Sigmoid colon (tissue), 4 donors: ENCODE measurements at regions not wholly inside any gene's neighbourhood (a gene's known extent, or its start where the extent isn't known, plus 50 kb on each side); places are given as distances from the start of the nearest gene placed in this dataset.

Experiments
- EP300 ChIP-seq, 4 donors: sonication (generic); formaldehyde crosslinking; IDR thresholded peaks; one replicate each; pipeline ENCODE4 v1.6.1; 2017; ENCODE audit warnings: antibody characterized with exemption in 4 of 4
- TF ChIP-seq, protein P1 (sequence below), 4 experiments: fragments of 450-650 bp in 3 of 4; fragments of 200-600 bp in 1 of 4; IDR thresholded peaks; one replicate each; pipeline ENCODE4 v1.5.1; 2016 to 2019; ENCODE audit warnings: antibody characterized with exemption in 4 of 4, mild to moderate bottlenecking in 3 of 4, moderate library complexity in 2 of 4

DNA sequence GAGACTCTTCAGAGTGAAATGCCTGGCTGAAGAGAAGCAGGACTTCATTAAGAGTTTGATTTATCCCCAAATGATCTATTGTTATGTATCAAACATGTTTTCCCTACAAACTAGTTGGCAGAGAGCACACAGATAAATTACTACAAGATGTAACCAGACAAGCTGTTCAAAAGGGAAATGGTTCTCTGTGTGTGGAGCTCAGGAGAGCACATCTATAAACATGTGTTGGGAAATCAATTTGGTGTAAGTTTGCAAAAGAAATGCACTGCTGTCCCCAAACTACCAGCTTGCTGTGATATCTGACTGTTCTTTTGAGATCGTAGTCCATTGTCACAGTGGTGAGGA lies 159.2 kb downstream of the PAH start:
- TF ChIP-seq, protein P1, sequence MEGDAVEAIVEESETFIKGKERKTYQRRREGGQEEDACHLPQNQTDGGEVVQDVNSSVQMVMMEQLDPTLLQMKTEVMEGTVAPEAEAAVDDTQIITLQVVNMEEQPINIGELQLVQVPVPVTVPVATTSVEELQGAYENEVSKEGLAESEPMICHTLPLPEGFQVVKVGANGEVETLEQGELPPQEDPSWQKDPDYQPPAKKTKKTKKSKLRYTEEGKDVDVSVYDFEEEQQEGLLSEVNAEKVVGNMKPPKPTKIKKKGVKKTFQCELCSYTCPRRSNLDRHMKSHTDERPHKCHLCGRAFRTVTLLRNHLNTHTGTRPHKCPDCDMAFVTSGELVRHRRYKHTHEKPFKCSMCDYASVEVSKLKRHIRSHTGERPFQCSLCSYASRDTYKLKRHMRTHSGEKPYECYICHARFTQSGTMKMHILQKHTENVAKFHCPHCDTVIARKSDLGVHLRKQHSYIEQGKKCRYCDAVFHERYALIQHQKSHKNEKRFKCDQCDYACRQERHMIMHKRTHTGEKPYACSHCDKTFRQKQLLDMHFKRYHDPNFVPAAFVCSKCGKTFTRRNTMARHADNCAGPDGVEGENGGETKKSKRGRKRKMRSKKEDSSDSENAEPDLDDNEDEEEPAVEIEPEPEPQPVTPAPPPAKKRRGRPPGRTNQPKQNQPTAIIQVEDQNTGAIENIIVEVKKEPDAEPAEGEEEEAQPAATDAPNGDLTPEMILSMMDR (IDR thresholded peaks at IDR 0.05): no peak
- TF ChIP-seq EP300 (IDR thresholded peaks at IDR 0.05): no peak
